NCI-H2081 treated with DMSO at 0.1 percent for 48 hours (cell line): ENCODE measurements at regions not wholly inside any gene's neighbourhood (a gene's known extent, or its start where the extent isn't known, plus 50 kb on each side); places are given as distances from the start of the nearest gene placed in this dataset.

ENCODE experiments used
- DNase-seq: peaks from one replicate; lab custom pipeline; 2025; lab: John Stamatoyannopoulos, UW

GRCh38 chr13:74669149-74669548, 534.9 kb upstream of the KLF12 start:
- no peak for DNase-seq

GRCh38 chr13:74667656-74668203, 533.5 kb upstream of the KLF12 start:
- no peak for DNase-seq

- no peak for DNase-seq
Measured at GRCh38 chr13:74662905-74663304, 528.7 kb upstream of the KLF12 start.

- no peak for DNase-seq
Measured at GRCh38 chr13:74661851-74662250, 527.6 kb upstream of the KLF12 start.

GRCh38 chr13:74657765-74658164, 523.6 kb upstream of the KLF12 start:
- no peak for DNase-seq

- DNase-seq, result no peak
Measured at GRCh38 chr13:74651121-74651520, 516.9 kb upstream of the KLF12 start.

GRCh38 chr13:74647991-74648390, 513.8 kb upstream of the KLF12 start:
- DNase-seq, result no peak

- no peak for DNase-seq
Measured at GRCh38 chr13:74647211-74647610, 513.0 kb upstream of the KLF12 start.

- no peak for DNase-seq
Measured at GRCh38 chr13:74646091-74646490, 511.9 kb upstream of the KLF12 start.

- no peak for DNase-seq
Measured at GRCh38 chr13:74645586-74645985, 511.4 kb upstream of the KLF12 start.

- no peak for DNase-seq
Measured at GRCh38 chr13:74644229-74644628, 510.0 kb upstream of the KLF12 start.

GRCh38 chr13:74641586-74641985, 507.4 kb upstream of the KLF12 start:
- DNase-seq, result no peak

- no peak for DNase-seq
Measured at GRCh38 chr13:74633734-74634133, 499.5 kb upstream of the KLF12 start.

GRCh38 chr13:74629985-74630384, 495.8 kb upstream of the KLF12 start:
- DNase-seq, result no peak

GRCh38 chr13:74625541-74625940, 491.3 kb upstream of the KLF12 start:
- DNase-seq, result no peak

GRCh38 chr13:74623761-74624160, 489.6 kb upstream of the KLF12 start:
- DNase-seq, result no peak

GRCh38 chr13:74622284-74622683, 488.1 kb upstream of the KLF12 start:
- DNase-seq, result no peak

GRCh38 chr13:74620711-74621110, 486.5 kb upstream of the KLF12 start:
- no peak for DNase-seq

GRCh38 chr13:74620308-74620707, 486.1 kb upstream of the KLF12 start:
- no peak for DNase-seq

GRCh38 chr13:74597526-74597925, 463.3 kb upstream of the KLF12 start:
- DNase-seq, result no peak

- no peak for DNase-seq
Measured at GRCh38 chr13:74596691-74597090, 462.5 kb upstream of the KLF12 start.

GRCh38 chr13:74593688-74594087, 459.5 kb upstream of the KLF12 start:
- no peak for DNase-seq

GRCh38 chr13:74586847-74587246, 452.6 kb upstream of the KLF12 start:
- no peak for DNase-seq

- no peak for DNase-seq
Measured at GRCh38 chr13:74576420-74576819, 442.2 kb upstream of the KLF12 start.

- no peak for DNase-seq
Measured at GRCh38 chr13:74575729-74576125, 441.5 kb upstream of the KLF12 start.
